ENCODE measurements at regions not wholly inside any gene's neighbourhood (a gene's known extent, or its start where the extent isn't known, plus 50 kb on each side); places are given as distances from the start of the nearest gene placed in this dataset.

DNA sequence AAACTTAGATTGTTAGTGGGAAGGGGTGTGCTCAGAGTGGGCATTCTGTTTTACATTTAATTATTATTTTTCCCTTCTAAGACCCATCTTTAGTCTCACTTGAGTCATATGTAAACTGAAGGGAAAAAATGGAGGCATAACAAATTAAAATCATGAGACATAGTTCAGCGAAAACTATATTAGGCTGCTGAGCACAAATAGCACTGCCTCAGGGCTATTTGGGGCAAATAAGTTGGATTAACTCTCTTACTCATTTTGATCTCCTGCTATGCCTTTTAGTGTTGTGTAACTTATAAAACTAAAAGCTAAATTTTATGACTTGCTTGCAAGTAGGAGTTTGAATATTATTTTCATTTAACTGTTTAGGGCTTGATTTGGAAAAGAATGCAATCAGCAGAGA, 1329.2 kb upstream of the PCDH7 start:
- TF ChIP-seq, protein P1, sequence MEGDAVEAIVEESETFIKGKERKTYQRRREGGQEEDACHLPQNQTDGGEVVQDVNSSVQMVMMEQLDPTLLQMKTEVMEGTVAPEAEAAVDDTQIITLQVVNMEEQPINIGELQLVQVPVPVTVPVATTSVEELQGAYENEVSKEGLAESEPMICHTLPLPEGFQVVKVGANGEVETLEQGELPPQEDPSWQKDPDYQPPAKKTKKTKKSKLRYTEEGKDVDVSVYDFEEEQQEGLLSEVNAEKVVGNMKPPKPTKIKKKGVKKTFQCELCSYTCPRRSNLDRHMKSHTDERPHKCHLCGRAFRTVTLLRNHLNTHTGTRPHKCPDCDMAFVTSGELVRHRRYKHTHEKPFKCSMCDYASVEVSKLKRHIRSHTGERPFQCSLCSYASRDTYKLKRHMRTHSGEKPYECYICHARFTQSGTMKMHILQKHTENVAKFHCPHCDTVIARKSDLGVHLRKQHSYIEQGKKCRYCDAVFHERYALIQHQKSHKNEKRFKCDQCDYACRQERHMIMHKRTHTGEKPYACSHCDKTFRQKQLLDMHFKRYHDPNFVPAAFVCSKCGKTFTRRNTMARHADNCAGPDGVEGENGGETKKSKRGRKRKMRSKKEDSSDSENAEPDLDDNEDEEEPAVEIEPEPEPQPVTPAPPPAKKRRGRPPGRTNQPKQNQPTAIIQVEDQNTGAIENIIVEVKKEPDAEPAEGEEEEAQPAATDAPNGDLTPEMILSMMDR (IDR thresholded peaks at IDR 0.05), result no peak
- TF ChIP-seq POLR2A (IDR thresholded peaks at IDR 0.05; ENCODE audit: low read length), result no peak
- no peak for TF ChIP-seq HEYL (CRISPR knock-in tag; IDR thresholded peaks at IDR 0.05)
- TF ChIP-seq, protein P2, sequence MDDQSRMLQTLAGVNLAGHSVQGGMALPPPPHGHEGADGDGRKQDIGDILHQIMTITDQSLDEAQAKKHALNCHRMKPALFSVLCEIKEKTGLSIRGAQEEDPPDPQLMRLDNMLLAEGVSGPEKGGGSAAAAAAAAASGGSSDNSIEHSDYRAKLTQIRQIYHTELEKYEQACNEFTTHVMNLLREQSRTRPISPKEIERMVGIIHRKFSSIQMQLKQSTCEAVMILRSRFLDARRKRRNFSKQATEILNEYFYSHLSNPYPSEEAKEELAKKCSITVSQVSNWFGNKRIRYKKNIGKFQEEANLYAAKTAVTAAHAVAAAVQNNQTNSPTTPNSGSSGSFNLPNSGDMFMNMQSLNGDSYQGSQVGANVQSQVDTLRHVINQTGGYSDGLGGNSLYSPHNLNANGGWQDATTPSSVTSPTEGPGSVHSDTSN (IDR thresholded peaks at IDR 0.05), result no peak
- TF ChIP-seq EP300 (IDR thresholded peaks at IDR 0.05), result no peak
